HG03432 (cell line): ENCODE measurements at regions not wholly inside any gene's neighbourhood (a gene's known extent, or its start where the extent isn't known, plus 50 kb on each side); places are given as distances from the start of the nearest gene placed in this dataset.
A peak's percentile ranks its signal among the peaks of the same experiment; 100 is the strongest.
"Not testable (repeated sequence)": the region's sequence is repeated elsewhere in the genome, so short reads cannot be mapped to it uniquely, and the experiment has no call there.

ENCODE experiments used
- ATAC-seq: cut with Tn5 transposase; IDR thresholded peaks from one replicate; pipeline ENCODE4 v1.9.1; 2021; ENCODE audit warnings: mild to moderate bottlenecking, moderate library complexity; ENCODE audit not compliant: unreplicated experiment

DNA sequence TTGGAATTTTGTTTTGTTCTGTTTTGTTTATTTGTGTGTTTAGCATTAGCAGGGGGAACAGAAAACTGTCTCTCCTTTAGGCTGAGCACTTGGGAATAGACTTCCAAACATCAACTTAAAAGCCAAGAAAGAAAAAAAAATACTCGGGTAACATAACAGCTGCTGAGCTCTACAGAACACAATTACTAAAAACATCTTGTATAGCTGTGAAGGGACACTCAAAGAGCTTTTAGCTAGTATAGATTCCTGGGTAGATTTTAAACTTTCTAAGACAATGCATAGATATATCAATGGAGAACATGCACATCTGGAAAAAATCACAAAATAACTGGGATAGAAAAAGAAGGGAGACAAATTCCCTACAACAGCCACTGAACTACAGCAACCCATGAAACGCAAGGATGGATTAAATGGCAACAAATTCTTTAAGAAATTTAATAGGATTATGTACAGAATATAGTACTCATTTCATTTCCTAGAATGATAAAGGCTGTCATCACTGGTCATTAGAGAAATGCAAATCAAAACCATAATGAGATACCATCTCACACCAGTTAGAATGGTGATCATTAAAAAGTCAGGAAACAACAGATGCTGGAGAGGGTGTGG, 174.3 kb upstream of the KRR1 start:
- ATAC-seq: no peak

DNA sequence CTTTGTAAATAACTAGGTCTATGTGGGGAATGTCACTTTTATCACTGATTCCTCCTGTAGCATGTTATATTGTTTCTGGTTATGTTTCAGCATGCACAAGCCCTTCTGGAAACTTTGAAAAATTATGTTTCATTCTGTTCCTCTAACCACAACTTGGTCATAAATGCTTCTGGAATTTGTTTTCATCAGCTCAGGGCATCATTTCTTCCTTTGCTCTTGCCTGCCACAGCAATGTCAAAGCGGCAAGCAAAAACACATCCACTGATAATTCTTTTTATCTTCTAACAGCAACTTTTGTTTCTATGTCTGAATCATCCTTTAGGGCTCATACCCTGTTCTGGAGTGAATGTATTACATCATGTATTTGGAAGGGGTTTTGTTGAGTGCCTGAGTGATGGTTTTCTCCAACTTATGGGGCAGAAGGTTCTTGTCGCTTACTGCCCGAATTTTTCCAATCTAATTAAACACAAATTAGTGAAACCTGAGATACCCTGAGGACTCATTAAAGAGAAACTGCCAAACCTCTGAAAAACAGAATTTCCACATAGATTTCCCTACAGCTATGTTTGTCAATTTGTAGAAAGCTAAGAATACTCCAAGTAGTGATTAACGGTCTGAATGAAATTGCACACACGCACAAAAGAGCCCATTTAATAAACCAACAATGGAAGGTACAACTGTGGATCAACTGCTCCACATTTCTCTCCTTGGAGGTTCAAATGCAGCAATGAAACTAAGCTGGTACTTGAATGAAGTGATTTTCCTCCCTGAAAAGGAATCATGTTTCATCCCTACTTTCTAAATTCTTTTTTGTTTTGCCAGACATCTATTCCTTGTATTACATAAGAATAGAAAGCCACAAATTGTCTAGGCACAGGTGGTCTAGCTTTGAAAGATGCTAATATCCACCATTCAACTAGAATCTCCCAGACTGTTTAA, 173.5 kb upstream of the KRR1 start:
- ATAC-seq: no peak

DNA sequence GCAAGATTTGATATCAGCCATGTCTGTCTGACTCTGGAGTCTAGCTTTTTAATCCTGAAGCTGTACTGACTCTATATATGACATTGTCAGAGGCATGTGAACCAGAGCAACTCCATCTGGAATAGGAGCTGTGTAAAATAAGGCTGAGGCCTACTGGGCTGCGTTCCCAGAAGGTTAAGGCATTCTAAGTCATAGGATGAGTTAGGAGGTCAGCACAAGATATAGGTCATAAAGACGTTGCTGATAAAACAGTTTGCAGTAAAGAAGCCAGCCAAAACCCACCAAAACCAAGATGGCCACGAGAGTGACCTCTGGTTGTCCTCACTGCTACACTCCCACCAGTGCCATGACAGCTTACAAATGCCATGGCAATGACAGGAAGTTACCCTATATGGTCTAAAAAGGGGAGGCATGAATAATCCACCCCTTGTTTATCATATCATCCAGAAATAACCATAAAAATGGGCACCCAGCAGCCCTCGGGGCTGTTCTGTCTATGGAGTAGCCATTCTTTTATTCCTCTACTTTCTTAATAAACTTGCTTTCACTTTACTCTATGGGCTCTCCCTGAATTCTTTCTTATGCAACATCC, 172.7 kb upstream of the KRR1 start:
- not testable (repeated sequence) for ATAC-seq

DNA sequence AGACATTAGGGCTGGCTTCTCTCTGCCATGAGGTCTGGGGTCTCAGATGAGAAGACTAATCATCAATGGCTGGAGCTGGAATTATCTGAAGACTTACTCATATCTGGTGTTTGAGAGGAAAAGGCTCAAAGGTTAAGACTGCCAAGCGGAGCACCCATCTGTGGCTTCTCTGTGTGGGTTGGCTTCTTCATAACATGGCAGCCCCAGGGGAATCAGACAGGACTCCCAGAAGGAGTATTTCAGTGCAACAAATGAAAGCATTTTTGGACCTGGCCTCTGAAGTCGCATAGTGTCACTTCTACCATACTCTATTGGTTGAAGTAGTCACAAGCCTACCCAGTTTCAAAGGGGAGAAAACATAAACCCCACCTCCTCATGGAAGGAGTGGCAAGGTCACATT, 171.8 kb upstream of the KRR1 start:
- peak; percentile 63 for ATAC-seq

DNA sequence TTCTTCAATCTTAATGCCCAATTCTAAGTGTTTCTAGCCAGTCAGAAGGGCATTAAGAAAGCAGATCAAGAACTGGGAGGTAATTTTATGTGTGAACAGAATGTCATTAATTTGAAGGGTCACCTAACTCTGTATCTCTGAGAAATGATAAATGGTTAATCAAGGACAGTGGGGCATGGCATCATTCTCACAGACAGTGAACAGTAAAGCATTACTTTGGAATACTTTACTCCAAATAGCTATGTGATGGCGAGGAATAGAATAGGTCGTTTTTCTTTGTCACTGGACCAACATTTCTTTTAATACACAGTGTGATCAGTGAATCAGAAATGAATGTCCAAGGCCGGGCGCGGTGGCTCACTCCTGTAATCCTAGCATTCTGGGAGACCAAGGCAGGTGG, 166.1 kb upstream of the KRR1 start:
- ATAC-seq: no peak

DNA sequence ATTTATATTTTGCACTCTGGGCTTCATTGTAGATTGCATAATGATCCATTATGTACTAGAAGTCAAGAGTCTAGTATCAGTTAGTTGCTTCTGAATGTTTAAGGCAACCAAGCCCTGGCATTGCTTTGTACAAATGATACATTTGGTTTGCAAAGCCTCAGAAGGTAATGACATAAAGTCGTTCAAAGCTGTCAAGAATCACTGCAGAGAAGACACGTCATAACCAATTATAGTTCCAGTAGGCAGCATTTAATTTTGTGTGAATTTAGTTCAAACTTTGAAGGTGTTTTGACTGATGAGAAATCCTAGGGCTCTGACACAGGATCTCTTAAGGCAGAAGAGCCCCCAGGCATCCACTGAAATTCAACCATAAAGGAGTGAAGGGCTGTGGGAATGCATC, 163.0 kb upstream of the KRR1 start:
- ATAC-seq: no peak

DNA sequence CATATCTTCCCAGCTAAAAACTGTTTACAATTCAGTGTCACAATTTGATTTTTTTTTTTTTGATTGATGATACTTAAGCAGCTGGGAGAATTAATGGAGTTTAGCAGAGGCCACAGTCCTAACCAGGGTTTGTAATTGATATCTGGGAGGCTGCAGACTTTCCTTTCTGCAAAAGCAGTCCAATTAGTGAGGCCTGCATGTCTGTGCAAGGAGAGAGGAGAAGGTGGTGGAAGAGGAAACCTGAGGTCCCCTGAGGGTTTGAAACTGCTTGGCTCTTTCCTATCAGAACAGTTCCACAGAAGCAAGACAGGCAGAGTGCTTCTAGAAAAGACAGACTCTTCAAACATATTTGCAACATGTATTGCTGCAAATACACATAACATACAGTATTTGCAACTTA, 160.8 kb upstream of the KRR1 start:
- ATAC-seq: no peak

DNA sequence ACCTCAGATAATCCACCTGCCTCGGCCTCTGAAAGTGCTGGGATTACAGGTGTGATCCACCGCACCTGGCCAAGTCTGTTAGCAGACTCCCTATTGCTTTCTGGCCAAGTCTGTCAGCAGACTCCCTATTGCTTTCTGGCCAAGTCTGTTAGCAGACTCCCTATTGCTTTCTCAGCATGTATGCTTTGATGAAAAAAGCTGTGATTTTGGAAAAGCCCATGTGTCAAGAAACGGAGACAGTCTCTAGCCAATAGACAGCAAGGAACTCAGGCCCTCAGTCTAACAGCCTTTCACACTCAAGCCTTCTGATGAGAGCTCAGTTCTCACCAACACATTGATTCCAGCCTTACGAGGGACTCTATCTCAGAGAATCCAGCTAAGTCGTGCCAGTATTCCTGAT, 158.8 kb upstream of the KRR1 start:
- ATAC-seq: no peak

DNA sequence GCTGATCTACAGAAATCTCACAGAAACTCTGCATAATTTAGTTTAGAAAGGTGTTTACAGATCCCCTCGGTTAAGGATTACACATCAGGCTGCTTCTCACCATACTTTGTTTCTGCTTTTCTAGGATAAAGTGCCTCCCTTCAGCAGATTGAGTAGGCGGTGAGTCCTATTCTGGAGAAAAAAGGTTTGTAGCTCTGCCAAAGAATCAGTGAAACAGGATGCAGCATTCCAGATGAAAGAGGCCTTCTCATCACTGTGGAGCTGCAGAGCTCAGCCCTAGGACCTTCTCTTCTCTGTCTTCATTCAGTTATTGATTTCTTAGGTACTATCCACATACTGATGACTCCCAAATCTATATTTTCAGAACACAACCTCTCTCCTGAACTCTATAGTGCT, 155.5 kb upstream of the KRR1 start:
- no peak for ATAC-seq

DNA sequence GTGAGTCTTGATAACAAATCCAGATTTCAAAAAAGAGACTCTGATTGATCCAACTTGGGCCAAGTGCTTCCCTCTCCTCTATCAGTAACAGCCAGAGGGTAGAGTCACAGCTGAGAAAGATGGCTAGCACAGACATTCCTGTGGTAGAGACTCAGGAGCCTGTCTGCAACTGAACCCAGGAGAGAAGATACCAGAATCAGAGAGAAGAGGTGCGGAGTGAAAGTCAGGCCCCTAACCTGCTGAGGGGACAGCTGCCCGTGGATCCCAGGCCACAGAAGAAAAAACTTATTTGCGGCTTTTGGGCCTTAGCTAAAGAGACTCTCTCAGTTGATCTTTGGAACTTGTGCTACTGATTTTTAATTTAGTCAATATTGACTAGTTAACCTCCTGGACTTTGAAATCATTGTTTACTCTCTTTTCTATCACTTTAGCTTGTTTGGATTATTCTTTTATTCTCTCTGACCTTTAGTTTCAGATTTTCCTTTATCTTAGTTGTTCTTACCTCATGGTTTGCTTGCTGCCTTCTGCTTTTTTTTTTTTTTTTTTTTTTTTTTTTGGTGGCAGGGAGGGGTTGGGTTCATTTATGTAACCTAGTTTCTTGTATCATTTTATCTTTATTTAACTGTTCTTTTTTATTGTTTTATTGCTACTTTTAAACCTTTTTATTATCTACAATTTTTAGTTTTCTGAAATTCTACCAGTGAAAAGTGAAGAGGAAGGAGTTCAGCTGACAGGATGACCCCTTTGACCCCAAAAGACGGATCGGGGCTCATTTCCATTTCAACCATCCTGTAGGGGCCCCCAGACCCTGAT, 154.9 kb upstream of the KRR1 start:
- no peak for ATAC-seq

DNA sequence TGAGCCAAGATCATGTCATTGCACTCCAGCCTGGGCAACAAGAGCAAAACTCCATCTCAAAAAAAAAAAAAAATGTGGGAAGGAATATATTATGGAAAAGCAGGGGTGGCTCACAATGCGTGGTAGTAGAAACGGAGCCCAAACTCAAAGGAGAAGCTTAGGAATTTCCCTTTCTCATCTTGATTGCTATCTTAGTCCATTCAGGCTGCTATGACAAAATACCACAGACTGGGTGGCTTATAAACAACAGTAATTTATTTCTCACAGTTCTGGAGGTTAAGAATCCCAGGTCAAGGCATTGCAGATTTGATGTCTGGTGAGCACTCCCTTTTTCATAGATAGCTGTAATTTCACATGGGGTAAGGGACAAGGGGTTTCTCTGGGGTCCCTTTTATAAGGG, 153.8 kb upstream of the KRR1 start:
- ATAC-seq: no peak

DNA sequence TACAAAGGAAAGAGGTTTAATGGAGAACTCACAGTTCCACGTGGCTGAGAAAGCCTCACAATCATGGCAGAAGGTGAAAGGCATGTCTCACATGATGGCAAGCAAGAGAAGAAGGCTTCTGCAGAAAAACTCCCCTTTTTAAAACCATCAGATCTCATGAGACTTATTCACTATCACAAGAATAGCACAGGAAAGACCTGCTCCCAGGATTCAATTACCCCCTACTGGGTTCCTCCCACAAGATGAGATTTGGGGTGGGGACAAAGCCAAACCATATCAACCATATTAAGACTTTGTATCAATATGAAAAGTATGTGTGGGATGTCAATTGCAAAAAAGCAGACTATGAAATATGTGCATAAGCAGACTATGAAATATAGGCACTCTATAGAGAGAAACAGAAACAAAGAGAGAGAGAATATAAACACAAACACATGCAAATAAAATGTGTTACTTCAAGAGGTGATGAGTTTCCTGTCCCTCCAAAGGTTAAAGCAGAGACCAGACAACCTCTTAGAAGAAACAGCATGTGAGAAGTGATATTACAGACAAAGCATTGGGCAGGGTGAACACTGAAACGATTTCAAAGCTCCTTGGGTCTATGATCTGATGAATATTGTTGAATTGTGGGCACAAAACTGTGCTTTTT, 151.2 kb upstream of the KRR1 start:
- no peak for ATAC-seq

DNA sequence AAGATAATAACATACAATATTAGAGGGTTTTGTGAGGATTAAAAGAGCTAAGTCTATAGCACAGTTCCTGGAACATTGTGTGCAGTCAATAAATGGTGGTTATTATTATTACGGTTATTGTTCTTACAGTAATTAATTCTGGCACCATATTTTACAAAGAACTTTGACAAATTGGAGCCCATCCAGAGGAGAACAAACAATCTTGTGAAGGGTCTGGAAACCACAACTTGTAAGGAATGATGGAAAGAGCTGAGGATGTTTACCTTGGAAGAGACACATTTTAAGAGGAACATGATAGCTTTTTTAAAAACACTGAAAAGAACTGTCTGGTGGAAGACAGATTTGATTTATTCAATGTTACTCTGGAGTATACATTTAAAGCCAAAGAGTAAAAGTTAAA, 150.5 kb upstream of the KRR1 start:
- ATAC-seq: no peak

DNA sequence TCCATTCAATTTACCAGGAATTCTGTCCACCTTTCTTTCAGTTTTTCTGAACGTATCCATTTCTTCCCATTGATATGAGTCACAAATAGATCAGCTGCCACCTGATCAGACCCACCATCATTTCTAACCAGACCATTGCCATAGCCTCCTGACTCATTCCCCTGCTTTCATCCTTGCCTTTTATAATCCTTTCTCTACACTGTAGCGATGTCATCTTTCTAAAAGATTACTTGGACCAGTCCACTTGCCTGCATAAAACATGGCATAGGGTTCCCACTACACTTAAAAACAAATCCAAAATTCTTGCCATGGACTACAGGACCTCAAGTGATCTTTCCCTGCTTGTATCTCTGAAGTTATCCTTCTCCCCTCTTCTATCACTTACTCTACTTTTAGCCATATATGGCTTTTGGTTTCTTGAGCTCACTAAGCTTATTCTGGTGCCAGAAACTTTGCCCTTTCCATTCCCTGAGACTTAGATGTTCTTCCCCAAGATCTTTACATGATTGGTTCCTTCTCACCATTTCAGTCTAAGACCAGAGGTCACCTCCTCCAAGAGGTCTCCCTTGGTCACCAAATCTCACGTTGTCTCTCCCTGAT, 149.5 kb upstream of the KRR1 start:
- no peak for ATAC-seq

DNA sequence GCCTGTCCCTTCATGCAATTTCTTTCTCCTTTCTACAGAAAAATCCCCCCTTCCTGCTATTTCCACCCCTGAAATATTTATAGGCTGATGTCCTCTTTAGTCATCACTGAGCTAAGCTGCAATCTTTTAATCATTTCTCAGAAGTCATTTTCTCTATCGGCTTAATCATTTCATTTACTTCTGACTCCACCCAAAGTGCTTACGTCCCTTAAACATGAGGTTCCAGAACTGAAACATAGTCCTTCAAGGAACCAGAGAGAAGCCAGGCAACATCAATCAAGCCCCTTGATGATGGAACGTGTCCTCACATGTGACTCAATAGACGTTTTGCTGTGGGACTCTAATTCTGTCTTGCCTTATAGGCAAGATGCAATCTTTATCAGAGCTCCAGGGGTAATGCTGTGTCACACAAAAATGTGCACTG, 148.7 kb upstream of the KRR1 start:
- no peak for ATAC-seq

DNA sequence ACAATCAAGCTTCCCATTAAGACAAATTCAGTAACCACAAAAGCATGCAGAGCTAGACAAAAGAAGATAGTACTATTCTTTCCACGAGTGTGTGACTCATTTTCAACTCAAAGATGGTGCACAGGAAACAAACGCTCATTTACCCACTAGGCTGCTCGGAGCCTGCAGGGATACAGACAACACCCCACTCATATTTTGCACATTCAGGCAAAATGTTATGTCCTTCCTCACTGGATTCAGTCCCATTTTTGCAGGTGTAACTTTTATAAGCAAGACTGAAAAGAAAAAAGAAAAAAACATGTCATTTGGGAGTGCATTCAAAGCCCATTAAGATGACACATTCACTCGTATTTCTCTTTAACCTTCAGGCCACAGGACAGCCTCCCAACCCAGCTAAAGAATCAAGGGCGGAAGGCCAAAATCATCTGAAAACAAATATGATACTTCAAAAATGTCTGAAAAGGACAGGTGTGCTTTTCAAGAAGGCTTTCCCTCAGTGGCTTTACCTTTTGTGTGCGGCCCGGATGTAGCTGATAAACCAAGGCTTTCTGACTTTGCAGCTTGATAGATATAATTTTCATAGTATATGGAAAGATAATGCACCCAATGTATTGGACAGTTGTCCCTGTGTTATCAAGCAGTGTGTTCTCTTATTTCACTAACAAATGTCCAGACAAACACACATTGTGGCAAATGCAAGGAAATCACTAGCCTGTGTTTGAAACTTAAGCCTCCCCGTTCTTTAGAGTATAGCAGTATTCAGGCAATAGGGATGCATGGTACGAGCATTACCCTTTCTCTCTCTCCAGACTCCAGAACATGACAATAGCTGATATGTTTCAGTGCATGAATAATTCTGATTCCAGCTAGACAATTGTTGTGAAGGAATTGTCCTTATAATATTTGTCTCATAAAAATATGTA, 147.8 kb upstream of the KRR1 start:
- ATAC-seq: no peak

DNA sequence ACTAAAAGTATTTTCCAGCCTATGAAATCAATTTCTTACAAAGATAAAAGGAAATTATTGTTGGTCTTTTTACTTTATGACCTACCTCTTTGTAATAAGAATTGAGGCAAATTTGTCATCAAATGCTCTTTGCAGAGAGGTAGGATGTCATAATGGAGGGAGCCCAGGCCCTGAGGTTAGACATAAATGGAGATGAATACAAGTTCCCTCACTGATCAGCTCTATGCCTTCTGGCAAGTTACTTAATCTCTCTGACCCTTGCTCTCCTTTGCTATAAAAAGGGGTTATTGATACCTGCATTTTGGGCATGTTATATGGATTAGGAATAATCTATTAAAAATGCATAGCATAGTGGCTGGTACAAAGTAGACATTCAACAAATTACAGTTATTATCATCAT, 146.9 kb upstream of the KRR1 start:
- no peak for ATAC-seq

DNA sequence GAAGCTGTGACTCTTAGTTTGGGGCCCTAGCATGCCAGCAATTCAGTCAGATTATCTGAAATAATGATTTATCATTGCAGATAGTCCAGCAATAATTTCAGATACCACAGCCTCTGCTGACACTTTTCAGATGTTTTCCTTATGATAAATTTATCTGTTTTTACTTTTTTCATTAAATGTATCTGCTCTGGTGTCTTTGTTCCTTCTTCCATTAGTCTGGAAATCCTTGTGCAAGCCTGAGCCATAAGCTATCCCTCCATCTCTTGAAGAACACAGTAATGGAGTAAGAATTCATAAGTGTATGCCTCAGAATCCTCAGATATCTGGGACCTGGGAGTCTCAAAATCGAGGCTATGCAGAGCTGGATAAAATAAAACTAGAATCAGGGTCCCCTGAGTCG, 146.4 kb upstream of the KRR1 start:
- ATAC-seq: no peak

DNA sequence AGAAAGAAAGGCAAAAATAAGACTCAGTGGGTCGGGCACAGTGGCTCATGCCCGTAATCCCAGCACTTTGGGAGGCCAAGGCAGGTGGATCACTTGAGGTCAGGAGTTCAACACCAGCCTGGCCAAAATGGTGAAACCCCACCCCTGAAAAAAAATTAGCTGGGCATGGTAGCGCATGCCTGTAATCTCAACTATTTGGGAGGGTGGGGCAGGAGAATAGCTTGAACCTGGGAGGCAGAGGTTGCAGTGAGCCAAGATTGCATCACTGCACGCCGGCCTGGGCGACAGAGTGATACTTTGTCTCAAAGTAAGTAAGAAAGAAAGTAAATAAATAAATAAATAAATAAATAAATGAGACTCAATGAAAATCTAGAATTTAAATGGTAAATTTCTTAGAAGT, 145.9 kb upstream of the KRR1 start:
- ATAC-seq: not testable (repeated sequence)
